ENCODE measurements at regions not wholly inside any gene's neighbourhood (a gene's known extent, or its start where the extent isn't known, plus 50 kb on each side); places are given as distances from the start of the nearest gene placed in this dataset.
A peak's percentile ranks its signal among the peaks of the same experiment; 100 is the strongest.

DNA sequence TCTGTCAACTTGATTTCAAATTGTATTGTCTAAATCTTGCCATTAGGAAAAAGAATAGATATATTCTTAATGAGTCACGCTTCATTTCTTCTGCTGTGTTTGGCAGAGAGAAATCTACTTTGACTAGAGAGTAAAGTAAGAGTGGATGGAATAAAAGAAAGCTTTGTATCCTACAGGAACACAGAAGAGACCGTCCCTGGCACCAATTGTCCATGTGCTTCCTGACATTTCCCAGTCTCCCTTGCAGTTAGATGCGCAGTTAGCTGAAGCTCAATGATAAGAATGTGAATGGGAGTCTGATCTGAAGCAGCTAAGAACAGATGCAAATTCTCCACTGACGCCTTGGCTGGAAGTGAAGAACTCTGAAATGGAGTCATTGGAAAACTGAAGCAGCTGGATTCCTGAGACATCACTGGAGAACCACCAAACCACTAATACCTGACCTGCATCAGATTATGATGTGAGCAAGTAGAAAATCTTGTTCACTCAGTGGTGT lies 528.2 kb upstream of the MARCKS start:
- TF ChIP-seq, protein P1, sequence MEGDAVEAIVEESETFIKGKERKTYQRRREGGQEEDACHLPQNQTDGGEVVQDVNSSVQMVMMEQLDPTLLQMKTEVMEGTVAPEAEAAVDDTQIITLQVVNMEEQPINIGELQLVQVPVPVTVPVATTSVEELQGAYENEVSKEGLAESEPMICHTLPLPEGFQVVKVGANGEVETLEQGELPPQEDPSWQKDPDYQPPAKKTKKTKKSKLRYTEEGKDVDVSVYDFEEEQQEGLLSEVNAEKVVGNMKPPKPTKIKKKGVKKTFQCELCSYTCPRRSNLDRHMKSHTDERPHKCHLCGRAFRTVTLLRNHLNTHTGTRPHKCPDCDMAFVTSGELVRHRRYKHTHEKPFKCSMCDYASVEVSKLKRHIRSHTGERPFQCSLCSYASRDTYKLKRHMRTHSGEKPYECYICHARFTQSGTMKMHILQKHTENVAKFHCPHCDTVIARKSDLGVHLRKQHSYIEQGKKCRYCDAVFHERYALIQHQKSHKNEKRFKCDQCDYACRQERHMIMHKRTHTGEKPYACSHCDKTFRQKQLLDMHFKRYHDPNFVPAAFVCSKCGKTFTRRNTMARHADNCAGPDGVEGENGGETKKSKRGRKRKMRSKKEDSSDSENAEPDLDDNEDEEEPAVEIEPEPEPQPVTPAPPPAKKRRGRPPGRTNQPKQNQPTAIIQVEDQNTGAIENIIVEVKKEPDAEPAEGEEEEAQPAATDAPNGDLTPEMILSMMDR (conservative IDR thresholded peaks at IDR 0.05; ENCODE audit: low read depth in 2 of 2), result no peak
- no peak for TF ChIP-seq EZH2phosphoT487 (IDR thresholded peaks at IDR 0.05; ENCODE audit: unreplicated experiment)
- no peak for TF ChIP-seq ZNF331 (CRISPR knock-in tag; IDR thresholded peaks at IDR 0.05; ENCODE audit: low read depth)
- no peak for TF ChIP-seq ZNF114 (CRISPR knock-in tag; IDR thresholded peaks at IDR 0.05)
- TF ChIP-seq CREB1 (CRISPR knock-in tag; IDR thresholded peaks at IDR 0.05; ENCODE audit: low read depth), result no peak
- TF ChIP-seq, protein P2, sequence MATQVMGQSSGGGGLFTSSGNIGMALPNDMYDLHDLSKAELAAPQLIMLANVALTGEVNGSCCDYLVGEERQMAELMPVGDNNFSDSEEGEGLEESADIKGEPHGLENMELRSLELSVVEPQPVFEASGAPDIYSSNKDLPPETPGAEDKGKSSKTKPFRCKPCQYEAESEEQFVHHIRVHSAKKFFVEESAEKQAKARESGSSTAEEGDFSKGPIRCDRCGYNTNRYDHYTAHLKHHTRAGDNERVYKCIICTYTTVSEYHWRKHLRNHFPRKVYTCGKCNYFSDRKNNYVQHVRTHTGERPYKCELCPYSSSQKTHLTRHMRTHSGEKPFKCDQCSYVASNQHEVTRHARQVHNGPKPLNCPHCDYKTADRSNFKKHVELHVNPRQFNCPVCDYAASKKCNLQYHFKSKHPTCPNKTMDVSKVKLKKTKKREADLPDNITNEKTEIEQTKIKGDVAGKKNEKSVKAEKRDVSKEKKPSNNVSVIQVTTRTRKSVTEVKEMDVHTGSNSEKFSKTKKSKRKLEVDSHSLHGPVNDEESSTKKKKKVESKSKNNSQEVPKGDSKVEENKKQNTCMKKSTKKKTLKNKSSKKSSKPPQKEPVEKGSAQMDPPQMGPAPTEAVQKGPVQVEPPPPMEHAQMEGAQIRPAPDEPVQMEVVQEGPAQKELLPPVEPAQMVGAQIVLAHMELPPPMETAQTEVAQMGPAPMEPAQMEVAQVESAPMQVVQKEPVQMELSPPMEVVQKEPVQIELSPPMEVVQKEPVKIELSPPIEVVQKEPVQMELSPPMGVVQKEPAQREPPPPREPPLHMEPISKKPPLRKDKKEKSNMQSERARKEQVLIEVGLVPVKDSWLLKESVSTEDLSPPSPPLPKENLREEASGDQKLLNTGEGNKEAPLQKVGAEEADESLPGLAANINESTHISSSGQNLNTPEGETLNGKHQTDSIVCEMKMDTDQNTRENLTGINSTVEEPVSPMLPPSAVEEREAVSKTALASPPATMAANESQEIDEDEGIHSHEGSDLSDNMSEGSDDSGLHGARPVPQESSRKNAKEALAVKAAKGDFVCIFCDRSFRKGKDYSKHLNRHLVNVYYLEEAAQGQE (IDR thresholded peaks at IDR 0.05; ENCODE audit: unreplicated experiment), result no peak
- TF ChIP-seq, protein P3, sequence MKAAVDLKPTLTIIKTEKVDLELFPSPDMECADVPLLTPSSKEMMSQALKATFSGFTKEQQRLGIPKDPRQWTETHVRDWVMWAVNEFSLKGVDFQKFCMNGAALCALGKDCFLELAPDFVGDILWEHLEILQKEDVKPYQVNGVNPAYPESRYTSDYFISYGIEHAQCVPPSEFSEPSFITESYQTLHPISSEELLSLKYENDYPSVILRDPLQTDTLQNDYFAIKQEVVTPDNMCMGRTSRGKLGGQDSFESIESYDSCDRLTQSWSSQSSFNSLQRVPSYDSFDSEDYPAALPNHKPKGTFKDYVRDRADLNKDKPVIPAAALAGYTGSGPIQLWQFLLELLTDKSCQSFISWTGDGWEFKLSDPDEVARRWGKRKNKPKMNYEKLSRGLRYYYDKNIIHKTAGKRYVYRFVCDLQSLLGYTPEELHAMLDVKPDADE (IDR thresholded peaks at IDR 0.05), result no peak
- no peak for TF ChIP-seq JUNB (IDR thresholded peaks at IDR 0.05; ENCODE audit: unreplicated experiment)
- no peak for TF ChIP-seq NANOG (IDR thresholded peaks at IDR 0.05; ENCODE audit: borderline replicate concordance)
- TF ChIP-seq, protein P4, sequence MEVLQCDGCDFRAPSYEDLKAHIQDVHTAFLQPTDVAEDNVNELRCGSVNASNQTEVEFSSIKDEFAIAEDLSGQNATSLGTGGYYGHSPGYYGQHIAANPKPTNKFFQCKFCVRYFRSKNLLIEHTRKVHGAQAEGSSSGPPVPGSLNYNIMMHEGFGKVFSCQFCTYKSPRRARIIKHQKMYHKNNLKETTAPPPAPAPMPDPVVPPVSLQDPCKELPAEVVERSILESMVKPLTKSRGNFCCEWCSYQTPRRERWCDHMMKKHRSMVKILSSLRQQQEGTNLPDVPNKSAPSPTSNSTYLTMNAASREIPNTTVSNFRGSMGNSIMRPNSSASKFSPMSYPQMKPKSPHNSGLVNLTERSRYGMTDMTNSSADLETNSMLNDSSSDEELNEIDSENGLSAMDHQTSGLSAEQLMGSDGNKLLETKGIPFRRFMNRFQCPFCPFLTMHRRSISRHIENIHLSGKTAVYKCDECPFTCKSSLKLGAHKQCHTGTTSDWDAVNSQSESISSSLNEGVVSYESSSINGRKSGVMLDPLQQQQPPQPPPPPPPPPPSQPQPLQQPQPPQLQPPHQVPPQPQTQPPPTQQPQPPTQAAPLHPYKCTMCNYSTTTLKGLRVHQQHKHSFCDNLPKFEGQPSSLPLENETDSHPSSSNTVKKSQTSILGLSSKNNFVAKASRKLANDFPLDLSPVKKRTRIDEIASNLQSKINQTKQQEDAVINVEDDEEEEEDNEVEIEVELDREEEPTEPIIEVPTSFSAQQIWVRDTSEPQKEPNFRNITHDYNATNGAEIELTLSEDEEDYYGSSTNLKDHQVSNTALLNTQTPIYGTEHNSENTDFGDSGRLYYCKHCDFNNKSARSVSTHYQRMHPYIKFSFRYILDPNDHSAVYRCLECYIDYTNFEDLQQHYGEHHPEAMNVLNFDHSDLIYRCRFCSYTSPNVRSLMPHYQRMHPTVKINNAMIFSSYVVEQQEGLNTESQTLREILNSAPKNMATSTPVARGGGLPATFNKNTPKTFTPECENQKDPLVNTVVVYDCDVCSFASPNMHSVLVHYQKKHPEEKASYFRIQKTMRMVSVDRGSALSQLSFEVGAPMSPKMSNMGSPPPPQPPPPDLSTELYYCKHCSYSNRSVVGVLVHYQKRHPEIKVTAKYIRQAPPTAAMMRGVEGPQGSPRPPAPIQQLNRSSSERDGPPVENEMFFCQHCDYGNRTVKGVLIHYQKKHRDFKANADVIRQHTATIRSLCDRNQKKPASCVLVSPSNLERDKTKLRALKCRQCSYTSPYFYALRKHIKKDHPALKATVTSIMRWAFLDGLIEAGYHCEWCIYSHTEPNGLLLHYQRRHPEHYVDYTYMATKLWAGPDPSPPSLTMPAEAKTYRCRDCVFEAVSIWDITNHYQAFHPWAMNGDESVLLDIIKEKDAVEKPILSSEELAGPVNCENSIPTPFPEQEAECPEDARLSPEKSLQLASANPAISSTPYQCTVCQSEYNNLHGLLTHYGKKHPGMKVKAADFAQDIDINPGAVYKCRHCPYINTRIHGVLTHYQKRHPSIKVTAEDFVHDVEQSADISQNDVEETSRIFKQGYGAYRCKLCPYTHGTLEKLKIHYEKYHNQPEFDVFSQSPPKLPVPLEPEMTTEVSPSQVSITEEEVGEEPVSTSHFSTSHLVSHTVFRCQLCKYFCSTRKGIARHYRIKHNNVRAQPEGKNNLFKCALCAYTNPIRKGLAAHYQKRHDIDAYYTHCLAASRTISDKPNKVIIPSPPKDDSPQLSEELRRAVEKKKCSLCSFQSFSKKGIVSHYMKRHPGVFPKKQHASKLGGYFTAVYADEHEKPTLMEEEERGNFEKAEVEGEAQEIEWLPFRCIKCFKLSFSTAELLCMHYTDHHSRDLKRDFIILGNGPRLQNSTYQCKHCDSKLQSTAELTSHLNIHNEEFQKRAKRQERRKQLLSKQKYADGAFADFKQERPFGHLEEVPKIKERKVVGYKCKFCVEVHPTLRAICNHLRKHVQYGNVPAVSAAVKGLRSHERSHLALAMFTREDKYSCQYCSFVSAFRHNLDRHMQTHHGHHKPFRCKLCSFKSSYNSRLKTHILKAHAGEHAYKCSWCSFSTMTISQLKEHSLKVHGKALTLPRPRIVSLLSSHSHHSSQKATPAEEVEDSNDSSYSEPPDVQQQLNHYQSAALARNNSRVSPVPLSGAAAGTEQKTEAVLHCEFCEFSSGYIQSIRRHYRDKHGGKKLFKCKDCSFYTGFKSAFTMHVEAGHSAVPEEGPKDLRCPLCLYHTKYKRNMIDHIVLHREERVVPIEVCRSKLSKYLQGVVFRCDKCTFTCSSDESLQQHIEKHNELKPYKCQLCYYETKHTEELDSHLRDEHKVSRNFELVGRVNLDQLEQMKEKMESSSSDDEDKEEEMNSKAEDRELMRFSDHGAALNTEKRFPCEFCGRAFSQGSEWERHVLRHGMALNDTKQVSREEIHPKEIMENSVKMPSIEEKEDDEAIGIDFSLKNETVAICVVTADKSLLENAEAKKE (CRISPR knock-in tag; IDR thresholded peaks at IDR 0.05), result no peak
- TF ChIP-seq POLR2AphosphoS5 (IDR thresholded peaks at IDR 0.05; ENCODE audit: low read depth), result no peak
- TF ChIP-seq EZH2 (IDR thresholded peaks at IDR 0.05; ENCODE audit: low read depth, unreplicated experiment), result no peak
- TF ChIP-seq STAT1 (IDR thresholded peaks at IDR 0.05; ENCODE audit: unreplicated experiment), result no peak
- Mint-ChIP-seq H3K27ac (no peak overlapping the region), H3K4me3 (no peak overlapping the region), H3K9me3 (no peaks in the 10 kb centered on the region), H3K36me3 (ENCODE audit: low read depth) (no peaks in the 10 kb centered on the region), H3K27me3 (ENCODE audit: insufficient read depth, low read depth, poor library complexity) (peaks cover 3% of the 10 kb centered on the region), H3K4me1 (no peaks in the 10 kb centered on the region; the same call in 2 of the 3 replicates)
- no peaks in the 10 kb centered on the region for H3K4me1 ChIP-seq (ENCODE audit: insufficient read depth)
- no peak overlapping the region for H3K27ac ChIP-seq (ENCODE audit: low read depth)
- H3K36me3 ChIP-seq (ENCODE audit: insufficient read depth), result no peaks in the 10 kb centered on the region
- no peak overlapping the region for H3K4me3 ChIP-seq
- DNase-seq (ENCODE audit: low spot score) (no peak), ATAC-seq (no peak)
- no peaks in the 10 kb centered on the region for H3K27me3 ChIP-seq (ENCODE audit: insufficient read depth)
- peak overlapping the region; percentile 70; the same call in 1 of the 2 replicates for H2AFZ ChIP-seq
- H3K9me2 ChIP-seq (ENCODE audit: insufficient read depth), result no peaks in the 10 kb centered on the region
- H3K4me2 ChIP-seq, result no peak overlapping the region
- no peaks in the 10 kb centered on the region for H4K20me1 ChIP-seq (replicated peaks; ENCODE audit: insufficient read depth)
- H3F3A ChIP-seq (replicated peaks; ENCODE audit: low read depth), result no peaks in the 10 kb centered on the region
- no peaks in the 10 kb centered on the region for H3K79me2 ChIP-seq (replicated peaks; ENCODE audit: insufficient read depth)
